GM23248 (cell line): ENCODE measurements at regions not wholly inside any gene's neighbourhood (a gene's known extent, or its start where the extent isn't known, plus 50 kb on each side); places are given as distances from the start of the nearest gene placed in this dataset.
"Not testable (repeated sequence)": the region's sequence is repeated elsewhere in the genome, so short reads cannot be mapped to it uniquely, and the experiment has no call there.

Experiments used
- DNase-seq: peaks from one replicate; pipeline ENCODE4 v3.0.0-alpha.2; 2015
- H2AFZ ChIP-seq: fragments of 200-600 bp; sonication (generic); 2 replicates; pipeline ENCODE4 v1.6.1; 2016; ENCODE audit warnings: antibody characterized with exemption
- H3F3A ChIP-seq: fragments of 200-600 bp; sonication (generic); 2 replicates; pipeline ENCODE4 v1.6.1; 2016; ENCODE audit warnings: mild to moderate bottlenecking, antibody characterized with exemption, mixed run types; ENCODE audit not compliant: insufficient read depth
- H3K27ac ChIP-seq: fragments of 200-600 bp; sonication (generic); 2 replicates; pipeline ENCODE4 v1.5.1; 2016; ENCODE audit warnings: mild to moderate bottlenecking
- H3K27me3 ChIP-seq: fragments of 200-600 bp; sonication (generic); replicated peaks from 2 replicates; pipeline ENCODE4 v1.6.1; 2016; ENCODE audit warnings: mild to moderate bottlenecking; ENCODE audit not compliant: insufficient read depth
- H3K36me3 ChIP-seq: fragments of 200-600 bp; sonication (generic); 2 replicates; pipeline ENCODE4 v1.6.1; 2016; ENCODE audit warnings: low read depth, mild to moderate bottlenecking
- H3K4me1 ChIP-seq: fragments of 200-600 bp; sonication (generic); 2 replicates; pipeline ENCODE4 v1.6.1; 2016; ENCODE audit warnings: mild to moderate bottlenecking; ENCODE audit not compliant: insufficient read depth
- H3K4me2 ChIP-seq: fragments of 200-600 bp; sonication (generic); one replicate; pipeline ENCODE4 v1.6.1; 2016; ENCODE audit warnings: mild to moderate bottlenecking; ENCODE audit not compliant: unreplicated experiment
- H3K4me3 ChIP-seq: fragments of 200-600 bp; sonication (generic); 2 replicates; pipeline ENCODE4 v1.5.1; 2016; ENCODE audit warnings: mild to moderate bottlenecking
- H3K79me2 ChIP-seq: fragments of 200-600 bp; sonication (generic); 2 replicates; pipeline ENCODE4 v1.6.1; 2016; ENCODE audit warnings: mild to moderate bottlenecking; ENCODE audit not compliant: insufficient read depth
- H3K9ac ChIP-seq: fragments of 200-600 bp; sonication (generic); 2 replicates; pipeline ENCODE4 v1.6.1; 2016; ENCODE audit warnings: mild to moderate bottlenecking
- H3K9me2 ChIP-seq: fragments of 200-600 bp; sonication (generic); 2 replicates; pipeline ENCODE4 v1.6.1; 2016; ENCODE audit warnings: mixed run types, mild to moderate bottlenecking, moderate library complexity; ENCODE audit not compliant: insufficient read depth
- H3K9me3 ChIP-seq: fragments of 200-600 bp; sonication (generic); one replicate; pipeline ENCODE4 v1.6.1; 2017; ENCODE audit warnings: low read depth
- H4K20me1 ChIP-seq: fragments of 200-600 bp; sonication (generic); 2 replicates; pipeline ENCODE4 v1.6.0; 2016; ENCODE audit not compliant: insufficient read depth
- WGBS, 2 experiments: methylation state at CpG; one replicate each; pipeline ENCODE4 v1.1.6; 2015 to 2017; ENCODE audit warnings: low lambda C conversion rate in 2 of 2, low coverage in 1 of 2; ENCODE audit errors: missing lambda C conversion rate in 2 of 2; 5-methylcytosine and 5-hydroxymethylcytosine counted together
- in situ Hi-C: fragments of 300-500 bp; cut with MboI; formaldehyde crosslinking; loops from 2 replicates; pipeline ENCODE4 v1.15.0; 2020

DNA sequence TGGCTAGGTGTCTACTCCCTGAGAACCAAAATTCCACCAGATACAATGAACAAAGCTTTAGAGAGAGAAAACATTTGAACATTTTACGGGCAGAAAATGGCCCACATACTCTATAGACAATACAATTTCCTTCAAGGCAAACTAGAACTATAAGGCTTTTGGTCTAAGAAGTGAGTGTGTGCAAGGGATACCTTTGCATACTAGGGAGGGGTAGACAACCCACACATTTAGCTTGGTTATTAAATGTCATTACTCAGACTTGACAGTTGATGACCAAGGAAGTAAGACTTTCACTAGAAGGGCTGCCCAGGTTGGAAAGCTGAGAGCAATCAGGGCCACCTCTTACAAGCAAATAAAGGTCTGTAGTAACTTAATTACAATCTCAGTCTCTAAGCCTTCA lies 64.0 kb upstream of the PLEKHM1 start:
- H2AFZ ChIP-seq, H3K9ac ChIP-seq, H3K4me2 ChIP-seq, H3K27ac ChIP-seq, H4K20me1 ChIP-seq, H3K9me2 ChIP-seq, DNase-seq, H3K9me3 ChIP-seq, in situ Hi-C loops, H3F3A ChIP-seq, H3K27me3 ChIP-seq, H3K4me1 ChIP-seq, H3K4me3 ChIP-seq, H3K79me2 ChIP-seq, H3K36me3 ChIP-seq: not testable (repeated sequence)
- no CpG with 5 or more reads among the region's 1 CpG for WGBS, 2 experiments

DNA sequence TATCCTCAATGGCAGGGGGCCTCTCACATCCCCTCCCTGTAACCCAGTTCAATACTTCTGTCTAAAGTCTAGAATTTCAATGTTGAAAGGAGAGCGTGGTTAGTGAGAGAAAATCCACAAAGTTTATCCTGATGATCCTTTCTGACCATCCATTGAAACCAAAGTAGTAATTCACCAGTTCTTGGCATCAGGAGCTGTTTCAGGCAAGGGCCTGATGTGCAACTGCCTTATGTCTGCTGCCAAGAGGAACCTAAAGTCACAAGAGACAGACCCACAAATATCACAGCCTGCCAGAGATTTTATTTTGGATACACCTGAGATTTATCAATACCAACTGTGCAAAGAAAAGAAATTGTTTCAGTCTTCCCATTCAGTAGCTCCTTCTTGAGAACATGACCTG lies 68.3 kb upstream of the PLEKHM1 start:
- H3K9me3 ChIP-seq, H3K4me1 ChIP-seq, in situ Hi-C loops, H3K36me3 ChIP-seq, H3K9ac ChIP-seq, DNase-seq, H3K4me3 ChIP-seq, H2AFZ ChIP-seq, H3K9me2 ChIP-seq, H3K4me2 ChIP-seq, H3K27ac ChIP-seq, H4K20me1 ChIP-seq, H3K27me3 ChIP-seq, H3K79me2 ChIP-seq, H3F3A ChIP-seq: not testable (repeated sequence)
- no CpG with 5 or more reads among the region's 1 CpG for WGBS, 2 experiments

DNA sequence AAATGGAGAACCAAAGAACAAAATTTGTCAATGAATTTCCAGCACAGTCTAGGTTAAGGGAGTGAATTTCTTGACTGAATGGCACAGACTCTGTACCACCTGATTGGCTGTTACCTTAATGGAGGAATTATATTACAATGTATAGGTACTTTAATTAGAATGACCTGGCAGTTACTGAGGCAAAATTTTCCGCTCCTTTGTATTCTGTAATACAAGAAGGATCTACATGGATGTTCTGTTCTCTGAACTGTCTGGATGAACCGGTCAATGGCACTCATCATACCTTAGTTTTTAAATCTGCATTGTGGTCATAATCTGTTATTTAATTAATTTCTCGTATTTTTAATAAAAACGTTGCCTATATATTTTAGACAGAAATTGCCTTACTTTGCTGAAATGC lies 72.3 kb upstream of the PLEKHM1 start:
- H4K20me1 ChIP-seq, H3K9ac ChIP-seq, H3K36me3 ChIP-seq, H3K27me3 ChIP-seq, H3K4me3 ChIP-seq, DNase-seq, H3K27ac ChIP-seq, H3K4me1 ChIP-seq, H3K9me3 ChIP-seq, H3F3A ChIP-seq, H3K79me2 ChIP-seq, H3K4me2 ChIP-seq, in situ Hi-C loops, H2AFZ ChIP-seq, H3K9me2 ChIP-seq: not testable (repeated sequence)
- no CpG with 5 or more reads among the region's 4 CpGs for WGBS, 2 experiments

DNA sequence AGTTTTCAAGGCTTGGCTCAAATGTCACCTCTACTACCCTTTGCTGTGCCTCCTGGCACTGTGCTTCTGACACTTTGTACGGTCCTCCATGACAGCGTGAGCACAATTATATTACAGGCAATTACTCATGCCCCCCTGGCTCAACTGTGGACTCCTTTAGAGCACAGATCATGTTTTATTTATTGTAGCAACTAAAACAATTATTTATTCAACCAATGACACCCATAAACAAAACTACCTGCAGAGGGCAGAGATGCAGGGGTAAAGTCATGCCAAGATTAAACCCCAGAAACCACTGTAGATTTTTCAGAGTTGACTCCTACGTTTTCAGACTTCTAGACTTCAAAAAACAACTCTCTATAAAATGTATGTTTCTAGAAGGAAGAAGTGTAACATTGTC lies 72.8 kb upstream of the PLEKHM1 start:
- in situ Hi-C loops, H3K27ac ChIP-seq, H3K9me2 ChIP-seq, H3K27me3 ChIP-seq, H3K4me1 ChIP-seq, DNase-seq, H3K79me2 ChIP-seq, H3K4me2 ChIP-seq, H3F3A ChIP-seq, H4K20me1 ChIP-seq, H3K36me3 ChIP-seq, H3K9ac ChIP-seq, H3K4me3 ChIP-seq, H3K9me3 ChIP-seq, H2AFZ ChIP-seq: not testable (repeated sequence)
- no CpG with 5 or more reads among the region's 3 CpGs for WGBS, 2 experiments

GRCh38 chr17:45568275-45568674 lies 77.8 kb upstream of the PLEKHM1 start:
- H3K36me3 ChIP-seq, H3F3A ChIP-seq, H3K27me3 ChIP-seq, DNase-seq, H2AFZ ChIP-seq, H3K9me2 ChIP-seq, H3K4me3 ChIP-seq, H3K4me1 ChIP-seq, H3K79me2 ChIP-seq, H3K27ac ChIP-seq, H3K9me3 ChIP-seq, H3K9ac ChIP-seq, in situ Hi-C loops, H4K20me1 ChIP-seq, H3K4me2 ChIP-seq: not testable (repeated sequence)
- WGBS, 2 experiments, result no CpG with 5 or more reads among the region's 1 CpG

DNA sequence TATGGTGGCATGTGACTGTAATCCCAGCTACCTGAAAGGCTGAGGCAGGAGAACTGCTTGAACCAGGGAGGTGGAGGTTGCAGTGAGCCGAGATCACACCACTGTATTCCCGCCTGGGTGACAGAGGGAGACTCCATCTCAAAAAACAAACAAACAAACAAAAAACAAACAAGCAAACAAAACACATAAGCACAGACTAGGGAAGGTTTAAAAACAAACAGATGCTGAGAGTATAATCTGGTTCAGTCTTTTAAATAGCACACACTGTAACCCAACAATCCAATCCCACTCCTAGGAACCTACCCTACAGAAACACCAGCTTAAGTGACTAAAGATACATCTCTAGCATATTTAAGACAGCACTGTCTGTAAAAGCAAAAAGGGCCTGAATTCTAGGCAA lies 82.8 kb upstream of the PLEKHM1 start:
- H3K9me2 ChIP-seq, H4K20me1 ChIP-seq, H3K27me3 ChIP-seq, H2AFZ ChIP-seq, H3K4me3 ChIP-seq, H3F3A ChIP-seq, in situ Hi-C loops, H3K36me3 ChIP-seq, H3K9me3 ChIP-seq, H3K9ac ChIP-seq, H3K4me2 ChIP-seq, DNase-seq: not testable (repeated sequence)
- 0 out of 2 replicates have a peak overlapping the region, but pooled peaks have one; percentile 41 for H3K27ac ChIP-seq
- WGBS, 2 experiments, result no CpG with 5 or more reads among the region's 2 CpGs
- H3K4me1 ChIP-seq, result peaks cover 15% of the 10 kb centered on the region
- H3K79me2 ChIP-seq, result peaks cover 41% of the 10 kb centered on the region
